Coronary artery (tissue), 2 donors: ENCODE measurements at regions not wholly inside any gene's neighbourhood (a gene's known extent, or its start where the extent isn't known, plus 50 kb on each side); places are given as distances from the start of the nearest gene placed in this dataset.

ENCODE experiments used
- DNase-seq: peaks from one replicate; pipeline ENCODE4 v3.0.0-alpha.2; 2017; ENCODE audit warnings: low spot score
- H3K27ac ChIP-seq, 2 donors: fragments of 200-600 bp; sonication (generic); one replicate each; pipeline ENCODE4 v1.5.1; 2016 to 2019
- H3K4me3 ChIP-seq: fragments of 200-600 bp; sonication (generic); 2 replicates; pipeline ENCODE4 v1.5.1; 2016; ENCODE audit warnings: mild to moderate bottlenecking, moderate library complexity
- TF ChIP-seq, protein P1 (sequence below): fragments of 200-600 bp; sonication (generic); IDR thresholded peaks from one replicate; pipeline ENCODE4 v1.5.1; 2019; ENCODE audit warnings: antibody characterized with exemption

- Histone ChIP-seq H3K4me3 (no peak overlapping the region), H3K27ac (no peak overlapping the region)
- DNase-seq: no peak
- TF ChIP-seq, protein P1, sequence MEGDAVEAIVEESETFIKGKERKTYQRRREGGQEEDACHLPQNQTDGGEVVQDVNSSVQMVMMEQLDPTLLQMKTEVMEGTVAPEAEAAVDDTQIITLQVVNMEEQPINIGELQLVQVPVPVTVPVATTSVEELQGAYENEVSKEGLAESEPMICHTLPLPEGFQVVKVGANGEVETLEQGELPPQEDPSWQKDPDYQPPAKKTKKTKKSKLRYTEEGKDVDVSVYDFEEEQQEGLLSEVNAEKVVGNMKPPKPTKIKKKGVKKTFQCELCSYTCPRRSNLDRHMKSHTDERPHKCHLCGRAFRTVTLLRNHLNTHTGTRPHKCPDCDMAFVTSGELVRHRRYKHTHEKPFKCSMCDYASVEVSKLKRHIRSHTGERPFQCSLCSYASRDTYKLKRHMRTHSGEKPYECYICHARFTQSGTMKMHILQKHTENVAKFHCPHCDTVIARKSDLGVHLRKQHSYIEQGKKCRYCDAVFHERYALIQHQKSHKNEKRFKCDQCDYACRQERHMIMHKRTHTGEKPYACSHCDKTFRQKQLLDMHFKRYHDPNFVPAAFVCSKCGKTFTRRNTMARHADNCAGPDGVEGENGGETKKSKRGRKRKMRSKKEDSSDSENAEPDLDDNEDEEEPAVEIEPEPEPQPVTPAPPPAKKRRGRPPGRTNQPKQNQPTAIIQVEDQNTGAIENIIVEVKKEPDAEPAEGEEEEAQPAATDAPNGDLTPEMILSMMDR: no peak
These were observed 111.9 kb downstream of the SLC41A2 start for GRCh38 chr12:104846056-104846767.

- TF ChIP-seq, protein P1: no peak
- H3K4me3 ChIP-seq: no peak overlapping the region
- no peak overlapping the region for H3K27ac ChIP-seq
- DNase-seq: no peak
These were observed 114.0 kb downstream of the SLC41A2 start for GRCh38 chr12:104844123-104844522.

- no peak for DNase-seq
- TF ChIP-seq, protein P1: no peak
- Histone ChIP-seq H3K4me3 (no peak overlapping the region), H3K27ac (no peak overlapping the region)
These were observed 117.8 kb downstream of the SLC41A2 start for GRCh38 chr12:104840262-104840661.

DNA sequence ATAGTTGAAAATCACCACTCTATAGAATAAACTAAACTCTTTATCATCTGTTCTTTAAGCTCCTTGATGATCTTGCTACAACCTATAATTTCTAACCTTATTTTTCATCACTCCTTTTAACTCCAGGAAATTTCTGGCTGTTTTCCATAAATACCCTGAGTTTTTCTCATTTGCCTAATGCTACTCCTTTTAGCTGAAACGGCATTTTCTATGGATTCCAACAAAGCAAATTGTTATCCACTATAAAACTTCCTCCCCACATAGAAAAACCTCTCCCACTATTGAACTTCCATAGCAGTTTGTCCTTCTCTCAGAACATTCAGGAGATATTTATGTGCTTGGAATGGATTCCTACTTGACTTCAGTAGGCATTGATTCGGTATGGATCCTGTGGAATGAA, 122.8 kb downstream of the SLC41A2 start:
- no peak for DNase-seq
- no peak overlapping the region for H3K4me3 ChIP-seq
- TF ChIP-seq, protein P1: no peak
- no peak overlapping the region for H3K27ac ChIP-seq

DNA sequence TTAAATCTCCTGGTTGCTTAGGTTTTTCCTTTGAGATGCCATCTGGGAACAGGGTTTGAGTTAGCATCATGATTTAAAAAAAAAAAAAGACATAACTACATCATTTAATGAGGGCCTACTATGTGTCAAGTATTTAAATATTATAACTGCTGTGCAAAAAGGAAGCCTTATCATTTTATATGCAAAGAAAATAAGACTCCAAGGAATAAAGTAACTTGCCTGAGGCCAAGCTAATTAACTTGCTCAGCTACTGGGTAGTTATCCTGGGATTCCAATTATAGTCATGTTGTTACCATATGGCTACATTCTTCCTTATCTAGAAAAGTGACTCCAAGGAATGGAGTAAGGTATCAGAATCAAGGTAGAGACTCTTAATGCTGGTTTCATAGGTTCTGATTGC, 123.5 kb downstream of the SLC41A2 start:
- TF ChIP-seq, protein P1: no peak
- Histone ChIP-seq H3K4me3 (no peak overlapping the region), H3K27ac (no peak overlapping the region)
- DNase-seq: no peak

DNA sequence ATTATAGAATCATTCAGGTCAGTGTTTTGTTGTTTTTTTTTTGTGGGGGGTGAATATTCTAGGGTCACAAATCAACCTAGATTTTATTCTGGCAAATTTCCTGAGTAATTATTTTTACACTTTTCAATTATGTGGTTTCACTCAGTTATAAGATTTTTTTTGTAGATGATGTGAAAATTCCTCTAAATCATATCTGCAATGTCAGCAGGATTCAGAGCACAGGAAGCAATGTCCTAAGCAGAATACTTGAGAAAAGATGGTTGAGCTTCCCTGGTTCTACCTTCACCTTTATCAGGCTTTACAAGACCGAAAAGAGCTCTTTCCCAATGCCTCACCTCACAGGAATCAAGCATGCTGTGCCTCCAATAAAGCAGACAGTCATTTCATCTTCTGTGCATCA, 124.3 kb downstream of the SLC41A2 start:
- H3K27ac ChIP-seq: no peak overlapping the region
- DNase-seq: no peak
- TF ChIP-seq, protein P1: no peak
- no peak overlapping the region for H3K4me3 ChIP-seq

GRCh38 chr12:104828015-104828414, 130.1 kb downstream of the SLC41A2 start:
- TF ChIP-seq, protein P1: no peak
- DNase-seq: no peak
- no peak overlapping the region for H3K4me3 ChIP-seq
- no peak overlapping the region for H3K27ac ChIP-seq
